Heart left ventricle (tissue), 16 donors: ENCODE measurements at regions not wholly inside any gene's neighbourhood (a gene's known extent, or its start where the extent isn't known, plus 50 kb on each side); places are given as distances from the start of the nearest gene placed in this dataset.
"Not testable (repeated sequence)": the region's sequence is repeated elsewhere in the genome, so short reads cannot be mapped to it uniquely, and the experiment has no call there.

Source experiments
- ATAC-seq, 4 donors: fragments of 200-7000 bp; cut with Tn5 transposase; one replicate each; pipeline ENCODE4 v1.9.1; 2020 to 2022; ENCODE audit warnings: moderate library complexity in 4 of 4, mild to moderate bottlenecking in 3 of 4, moderate number of reproducible peaks in 1 of 4
- DNase-seq, 5 donors: peaks; one replicate each; pipeline ENCODE4 v3.0.0-alpha.2; 2020
- H3K27ac ChIP-seq, 12 donors: fragments of 200-600 bp; sonication (generic) in 4 of 12; one replicate each; pipeline versions ENCODE4 v1.5.0 to v1.8.0; 2016 to 2022; ENCODE audit warnings: mild to moderate bottlenecking in 2 of 12
- H3K27me3 ChIP-seq, 9 donors: fragments of 200-600 bp; sonication (generic) in 2 of 9; one replicate each; pipeline versions ENCODE4 v1.5.1 to v1.8.0; 2016 to 2022; ENCODE audit warnings: mild to moderate bottlenecking in 3 of 9
- H3K36me3 ChIP-seq, 9 donors: fragments of 200-600 bp; sonication (generic) in 2 of 9; one replicate each; pipeline versions ENCODE4 v1.5.0 to v1.8.0; 2018 to 2022; ENCODE audit warnings: mild to moderate bottlenecking in 2 of 9
- H3K4me1 ChIP-seq, 12 donors: fragments of 200-600 bp; sonication (generic) in 4 of 12; one replicate each; pipeline versions ENCODE4 v1.5.0 to v1.8.0; 2016 to 2022; ENCODE audit warnings: mild to moderate bottlenecking in 3 of 12
- H3K4me3 ChIP-seq, 12 donors: fragments of 200-600 bp; sonication (generic) in 4 of 12; one replicate each; pipeline versions ENCODE4 v1.5.0 to v1.8.0; 2017 to 2022; ENCODE audit warnings: mild to moderate bottlenecking in 9 of 12, moderate library complexity in 4 of 12
- H3K9me3 ChIP-seq, 12 donors: fragments of 200-600 bp; sonication (generic) in 4 of 12; one replicate each; pipeline versions ENCODE4 v1.5.0 to v1.8.0; 2016 to 2022; ENCODE audit warnings: mild to moderate bottlenecking in 1 of 12
- POLR2A ChIP-seq, 2 donors: fragments of 450-650 bp; IDR thresholded peaks; one replicate each; pipeline ENCODE4 v1.6.1; 2017; ENCODE audit warnings: antibody characterized with exemption in 2 of 2, mild to moderate bottlenecking in 2 of 2, moderate library complexity in 2 of 2
- WGBS, 4 donors: extraction: QIAGEN DNeasy Blood & Tissue Kit in 2 of 4; methylation state at CpG; one replicate each; pipeline versions ENCODE4 v1.1.5 to v1.1.7; 2013 to 2018; 5-methylcytosine and 5-hydroxymethylcytosine counted together
- intact Hi-C, 10 donors: fragments of 100-400 bp; cut with DNase I; formaldehyde crosslinking; loops; one replicate each; pipeline versions ENCODE4 v1.11.1 to v1.14.2; 2022
- TF ChIP-seq, protein P1 (sequence below), 12 donors: fragments of 200-600 bp; sonication (generic) in 4 of 12; IDR thresholded peaks; one replicate each; pipeline versions ENCODE4 v1.5.0 to v1.8.0; 2018 to 2022; ENCODE audit warnings: antibody characterized with exemption in 12 of 12, mild to moderate bottlenecking in 5 of 12
- donor health status: ischemic (EF 13 %, LVEDD 7.1; RV severe dilation, severe dysfunction).
- donor health status: healthy with polysubstance abuse.
- donor health status: DM: no; HTN: yes; CAD: no.
- donor health status: DM: no; HTN: no; CAD: no.
- donor health status: ischemic (EF 25% LVEDD 6.9; RV normal size, moderate dysfunction).
- donor health status: ischemic (EF 25% LVEDD 5.7; RV mildly dilated, moderate dysfunction).
- donor health status: healthy.
- donor health status: DM: yes; HTN: yes; CAD: no.
- donor health status: ischemic (EF 35%, LVEDD 5.7; RV mildly dilated, moderate dysfunction).
- donor health status: nonischemic (EF 11% LVEDD 7.7; RV severe dilation, severe dysfunction).
- donor health status: DM: yes; HTN: yes; CAD: no.
- donor health status: PGD.
- donor health status: ischemic (EF 29% LVEDD 5.4; RV normal size, mild dysfunction).
- donor health status: nonischemic (EF 23%, LVEDD 6.1; RV moderate dilation, normal function).

DNA sequence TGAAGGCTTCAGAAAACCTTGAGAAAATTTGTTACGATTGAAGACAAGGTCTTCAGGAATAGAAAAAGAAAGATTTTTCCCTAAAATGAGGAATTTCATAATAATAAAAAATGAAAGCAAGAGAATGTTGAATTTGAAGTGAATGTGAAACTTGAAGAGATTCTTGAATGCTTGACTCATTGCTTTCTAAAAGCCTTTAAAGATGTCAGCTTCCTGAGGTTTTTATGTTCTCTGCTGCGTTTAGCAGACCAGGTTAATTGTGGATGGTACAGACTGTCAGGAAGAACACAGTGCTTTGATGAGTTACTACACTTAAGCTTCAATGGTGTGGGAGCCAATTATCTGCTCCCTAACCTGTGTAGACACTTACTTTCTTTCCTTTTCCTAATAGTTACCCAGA is 96.3 kb upstream of the FNDC3A start:
- no peaks in the 10 kb centered on the region for H3K36me3 ChIP-seq
- ATAC-seq (no peak), DNase-seq (no peak)
- no peak overlapping the region for H3K4me3 ChIP-seq
- no peak for TF ChIP-seq POLR2A (IDR thresholded peaks at IDR 0.05)
- TF ChIP-seq, protein P1, sequence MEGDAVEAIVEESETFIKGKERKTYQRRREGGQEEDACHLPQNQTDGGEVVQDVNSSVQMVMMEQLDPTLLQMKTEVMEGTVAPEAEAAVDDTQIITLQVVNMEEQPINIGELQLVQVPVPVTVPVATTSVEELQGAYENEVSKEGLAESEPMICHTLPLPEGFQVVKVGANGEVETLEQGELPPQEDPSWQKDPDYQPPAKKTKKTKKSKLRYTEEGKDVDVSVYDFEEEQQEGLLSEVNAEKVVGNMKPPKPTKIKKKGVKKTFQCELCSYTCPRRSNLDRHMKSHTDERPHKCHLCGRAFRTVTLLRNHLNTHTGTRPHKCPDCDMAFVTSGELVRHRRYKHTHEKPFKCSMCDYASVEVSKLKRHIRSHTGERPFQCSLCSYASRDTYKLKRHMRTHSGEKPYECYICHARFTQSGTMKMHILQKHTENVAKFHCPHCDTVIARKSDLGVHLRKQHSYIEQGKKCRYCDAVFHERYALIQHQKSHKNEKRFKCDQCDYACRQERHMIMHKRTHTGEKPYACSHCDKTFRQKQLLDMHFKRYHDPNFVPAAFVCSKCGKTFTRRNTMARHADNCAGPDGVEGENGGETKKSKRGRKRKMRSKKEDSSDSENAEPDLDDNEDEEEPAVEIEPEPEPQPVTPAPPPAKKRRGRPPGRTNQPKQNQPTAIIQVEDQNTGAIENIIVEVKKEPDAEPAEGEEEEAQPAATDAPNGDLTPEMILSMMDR (IDR thresholded peaks at IDR 0.05) = no peak
- intact Hi-C loops = no loop called here
- peaks cover 0 to 20% (median 5%) of the 10 kb centered on the region in 12 donors for H3K4me1 ChIP-seq
- peak overlapping the region in 1 of 12 donors; percentile 9 for H3K27ac ChIP-seq
- WGBS, 4 donors = 66 to 70% (median 68%) methylated on average over 2 of the region's 2 CpGs
- no peaks in the 10 kb centered on the region for H3K9me3 ChIP-seq
- peaks cover 0 to 5% (median 0%) of the 10 kb centered on the region in 9 donors for H3K27me3 ChIP-seq

DNA sequence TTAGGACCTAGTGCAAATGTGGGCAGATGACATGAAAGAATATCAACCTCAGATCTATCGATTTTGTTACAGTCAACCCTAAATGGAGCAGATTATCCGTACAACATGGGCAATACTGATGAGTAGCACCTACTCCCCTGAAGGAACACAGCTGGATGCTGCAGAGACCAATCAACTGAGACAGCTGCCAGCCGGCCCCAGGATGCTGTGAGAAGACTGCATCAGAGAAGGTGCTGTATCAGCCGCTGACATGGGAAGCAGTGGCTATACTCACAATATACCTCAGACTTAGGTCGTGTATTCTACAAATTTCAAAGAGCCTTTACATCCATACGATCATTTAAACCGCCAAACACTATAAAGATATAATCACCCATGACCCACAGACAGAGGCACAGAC is 95.9 kb upstream of the FNDC3A start:
- Histone ChIP-seq H3K9me3 (no peaks in the 10 kb centered on the region), H3K4me3 (no peak overlapping the region), H3K4me1 (peaks cover 0 to 21% (median 2%) of the 10 kb centered on the region in 12 donors), H3K27ac (no peak overlapping the region), H3K36me3 (no peaks in the 10 kb centered on the region), H3K27me3 (peaks cover 0 to 5% (median 0%) of the 10 kb centered on the region in 9 donors)
- WGBS, 4 donors = 58 to 77% (median 70%) methylated on average over 7 of the region's 7 CpGs
- intact Hi-C loops = no loop called here
- DNase-seq (no peak), ATAC-seq (no peak)
- TF ChIP-seq, protein P1 (IDR thresholded peaks at IDR 0.05) = no peak
- TF ChIP-seq POLR2A (IDR thresholded peaks at IDR 0.05) = no peak

DNA sequence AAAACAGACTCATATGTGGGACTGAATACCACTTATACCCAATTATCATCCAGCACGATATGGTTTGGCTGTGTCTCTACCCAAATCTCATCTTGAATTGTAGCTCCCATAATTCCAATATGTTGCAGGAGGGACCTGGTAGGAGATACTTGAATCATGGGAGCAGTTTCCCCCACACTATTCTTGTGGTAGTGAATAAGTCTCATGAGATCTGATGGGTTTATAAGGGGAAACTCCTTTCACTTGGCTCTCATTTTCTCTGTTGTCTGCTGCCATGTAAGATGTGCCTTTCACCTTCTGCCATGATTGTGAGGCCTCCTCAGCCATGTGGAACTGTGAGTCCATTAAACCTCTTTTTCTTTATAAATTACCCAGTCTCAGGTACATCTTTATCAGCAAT is 91.9 kb upstream of the FNDC3A start:
- ATAC-seq, intact Hi-C loops, H3K27me3 ChIP-seq, H3K9me3 ChIP-seq, H3K36me3 ChIP-seq, H3K4me3 ChIP-seq, DNase-seq: not testable (repeated sequence)
- 83 to 91% (median 89%) methylated on average over 1 of the region's 1 CpG for WGBS, 4 donors
- Histone ChIP-seq H3K4me1 (peaks cover 0 to 26% (median 0%) of the 10 kb centered on the region in 12 donors), H3K27ac (peak overlapping the region in 3 of 12 donors; percentile 1 to 54 (median 39))

DNA sequence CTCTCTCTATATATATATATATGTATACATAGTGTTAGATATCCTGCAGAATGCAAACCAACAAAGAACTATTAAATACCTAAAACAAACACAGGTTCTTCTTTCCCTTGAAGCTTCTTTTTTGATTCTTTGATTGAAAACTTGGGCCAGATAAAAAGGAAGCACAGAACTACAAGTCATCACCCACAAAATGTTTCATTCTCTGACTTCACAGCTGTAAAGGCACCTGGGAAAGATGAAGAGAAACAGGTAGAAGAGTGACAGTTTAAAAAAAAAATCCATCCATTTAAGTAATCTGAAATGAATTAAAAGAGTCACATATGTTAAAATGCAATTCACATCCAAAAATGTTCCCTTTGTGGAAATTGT is 90.7 kb upstream of the FNDC3A start:
- intact Hi-C loops = no loop called here
- Histone ChIP-seq H3K4me3 (no peak overlapping the region), H3K27ac (no peak overlapping the region)

DNA sequence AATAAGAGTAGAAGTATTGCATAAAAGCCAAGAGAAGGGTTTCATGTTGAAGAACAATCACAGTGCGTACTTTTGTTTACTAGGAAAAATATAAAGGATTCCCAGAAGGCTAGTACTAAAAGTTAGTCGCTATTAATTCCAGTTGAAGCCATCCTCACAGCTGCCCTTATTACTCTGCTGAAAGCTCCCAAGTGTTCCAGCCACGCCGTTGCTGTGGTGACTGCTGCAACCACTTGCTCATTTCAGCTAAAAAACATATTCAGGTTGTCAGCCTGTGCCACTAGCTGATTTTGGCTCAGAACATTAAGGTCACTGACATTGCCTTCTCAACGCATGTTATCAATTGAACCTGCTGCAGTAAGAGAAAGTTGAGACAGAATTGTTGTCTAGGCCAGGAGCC is 87.1 kb upstream of the FNDC3A start:
- intact Hi-C loops = no loop called here
- peaks cover 0 to 32% (median 0%) of the 10 kb centered on the region in 12 donors for H3K4me1 ChIP-seq
- H3K4me3 ChIP-seq = no peak overlapping the region
- TF ChIP-seq, protein P1 (IDR thresholded peaks at IDR 0.05) = no peak
- TF ChIP-seq POLR2A (IDR thresholded peaks at IDR 0.05) = no peak
- H3K27ac ChIP-seq = no peak overlapping the region
- H3K36me3 ChIP-seq = no peaks in the 10 kb centered on the region
- DNase-seq (no peak), ATAC-seq (no peak)
- WGBS, 4 donors = 70 to 85% (median 83%) methylated on average over 5 of the region's 5 CpGs
- H3K27me3 ChIP-seq = no peaks in the 10 kb centered on the region
- no peaks in the 10 kb centered on the region for H3K9me3 ChIP-seq

More for the DNA sequence above, 90.7 kb upstream of the FNDC3A start:
- Histone ChIP-seq H3K27me3 (no peaks in the 10 kb centered on the region), H3K36me3 (no peaks in the 10 kb centered on the region), H3K4me1 (peaks cover 0 to 15% (median 0%) of the 10 kb centered on the region in 12 donors), H3K9me3 (no peaks in the 10 kb centered on the region)
- no peak for ATAC-seq
- no peak for DNase-seq
- TF ChIP-seq POLR2A (IDR thresholded peaks at IDR 0.05) = no peak
- TF ChIP-seq, protein P1 (IDR thresholded peaks at IDR 0.05) = no peak
